ENCODE measurements at regions not wholly inside any gene's neighbourhood (a gene's known extent, or its start where the extent isn't known, plus 50 kb on each side); places are given as distances from the start of the nearest gene placed in this dataset.

GRCh38 chr16:65490286-65490685, 368.4 kb upstream of the CDH11 start:
- Histone ChIP-seq H3K27ac (no peak overlapping the region), H3K9me3 (no peaks in the 10 kb centered on the region), H3K36me3 (no peaks in the 10 kb centered on the region), H3K27me3 (no peaks in the 10 kb centered on the region), H3K4me1 (no peaks in the 10 kb centered on the region), H3K4me3 (replicated peaks in 1 of 3) (no peak overlapping the region)
- TF ChIP-seq CTCF (IDR thresholded peaks at IDR 0.05) = no peak
- TF ChIP-seq POLR2A (IDR thresholded peaks at IDR 0.05) = no peak
- 78 to 79% methylated on average over 4 of the region's 4 CpGs for WGBS, 2 donors
- DNase-seq = no peak
- intact Hi-C loops (cut with DNase I) = no loop called here

GRCh38 chr16:65489531-65490023, 367.7 kb upstream of the CDH11 start:
- no peak overlapping the region for H3K4me3 ChIP-seq (replicated peaks in 1 of 3)
- WGBS, 2 donors = 75 to 87% methylated on average over 4 of the region's 4 CpGs
- no peak for DNase-seq
- no peaks in the 10 kb centered on the region for H3K9me3 ChIP-seq
- intact Hi-C loops (cut with DNase I) = no loop called here
- H3K27ac ChIP-seq = no peak overlapping the region
- no peak for TF ChIP-seq POLR2A (IDR thresholded peaks at IDR 0.05)
- no peaks in the 10 kb centered on the region for H3K27me3 ChIP-seq
- no peaks in the 10 kb centered on the region for H3K4me1 ChIP-seq
- no peaks in the 10 kb centered on the region for H3K36me3 ChIP-seq

GRCh38 chr16:65487231-65487630, 365.4 kb upstream of the CDH11 start:
- no peak overlapping the region for H3K27ac ChIP-seq
- no peaks in the 10 kb centered on the region for H3K36me3 ChIP-seq
- intact Hi-C loops (cut with DNase I) = no loop called here
- no peaks in the 10 kb centered on the region for H3K4me1 ChIP-seq
- DNase-seq = no peak
- WGBS, 2 donors = 80 to 85% methylated on average over 5 of the region's 5 CpGs
- H3K9me3 ChIP-seq = no peaks in the 10 kb centered on the region
- no peaks in the 10 kb centered on the region for H3K27me3 ChIP-seq
- H3K4me3 ChIP-seq (replicated peaks in 1 of 3) = no peak overlapping the region
- TF ChIP-seq CTCF (IDR thresholded peaks at IDR 0.05) = no peak
- no peak for TF ChIP-seq POLR2A (IDR thresholded peaks at IDR 0.05)

GRCh38 chr16:65481956-65482355, 360.1 kb upstream of the CDH11 start:
- Histone ChIP-seq H3K27ac (no peak overlapping the region), H3K27me3 (no peaks in the 10 kb centered on the region), H3K36me3 (no peaks in the 10 kb centered on the region), H3K9me3 (no peaks in the 10 kb centered on the region), H3K4me1 (no peaks in the 10 kb centered on the region), H3K4me3 (replicated peaks in 1 of 3) (no peak overlapping the region)
- no peak for DNase-seq
- TF ChIP-seq CTCF (IDR thresholded peaks at IDR 0.05) = no peak
- no peak for TF ChIP-seq POLR2A (IDR thresholded peaks at IDR 0.05)
- intact Hi-C loops (cut with DNase I) = no loop called here
- WGBS, 2 donors = 73 to 88% methylated on average over 4 of the region's 4 CpGs

GRCh38 chr16:65480281-65481091, 358.6 kb upstream of the CDH11 start:
- Histone ChIP-seq H3K36me3 (no peaks in the 10 kb centered on the region), H3K9me3 (no peaks in the 10 kb centered on the region), H3K4me3 (replicated peaks in 1 of 3) (no peak overlapping the region), H3K27me3 (no peaks in the 10 kb centered on the region), H3K4me1 (no peaks in the 10 kb centered on the region), H3K27ac (no peak overlapping the region)
- no peak for DNase-seq
- intact Hi-C loops (cut with DNase I) = no loop called here
- TF ChIP-seq POLR2A (IDR thresholded peaks at IDR 0.05) = no peak
- TF ChIP-seq CTCF (IDR thresholded peaks at IDR 0.05) = no peak
- WGBS, 2 donors = 58 to 61% methylated on average over 11 of the region's 11 CpGs
